ENCODE measurements at regions not wholly inside any gene's neighbourhood (a gene's known extent, or its start where the extent isn't known, plus 50 kb on each side); places are given as distances from the start of the nearest gene placed in this dataset.

GRCh38 chr5:39740404-39740803 is 315.6 kb upstream of the DAB2 start:
- Histone ChIP-seq H3K36me3 (no peaks in the 10 kb centered on the region), H3K4me1 (no peaks in the 10 kb centered on the region), H3K4me3 (no peak overlapping the region), H3K27me3 (no peaks in the 10 kb centered on the region), H3K9me3 (no peaks in the 10 kb centered on the region), H3K27ac (no peak overlapping the region)
- 96% methylated on average over 15 of the region's 15 CpGs for WGBS
- TF ChIP-seq CTCF (IDR thresholded peaks at IDR 0.05) (no peak), EP300 (IDR thresholded peaks at IDR 0.05) (no peak), POLR2A (IDR thresholded peaks at IDR 0.05) (no peak), POLR2AphosphoS5 (IDR thresholded peaks at IDR 0.05) (no peak)
- no peak for DNase-seq (ENCODE audit: low spot score in 2 of 2)

GRCh38 chr5:39732166-39732565 is 307.4 kb upstream of the DAB2 start:
- no peak for DNase-seq (ENCODE audit: low spot score in 2 of 2)
- H3K27me3 ChIP-seq: no peaks in the 10 kb centered on the region
- no peaks in the 10 kb centered on the region for H3K4me1 ChIP-seq
- H3K4me3 ChIP-seq: no peak overlapping the region
- no peaks in the 10 kb centered on the region for H3K9me3 ChIP-seq
- TF ChIP-seq POLR2AphosphoS5 (IDR thresholded peaks at IDR 0.05): no peak
- TF ChIP-seq POLR2A (IDR thresholded peaks at IDR 0.05): no peak
- TF ChIP-seq EP300 (IDR thresholded peaks at IDR 0.05): no peak
- WGBS: 72% methylated on average over 5 of the region's 5 CpGs
- no peak overlapping the region for H3K27ac ChIP-seq
- H3K36me3 ChIP-seq: no peaks in the 10 kb centered on the region

- no peaks in the 10 kb centered on the region for H3K9me3 ChIP-seq
- no peaks in the 10 kb centered on the region for H3K4me1 ChIP-seq
- no peaks in the 10 kb centered on the region for H3K27me3 ChIP-seq
- H3K36me3 ChIP-seq: no peaks in the 10 kb centered on the region
- TF ChIP-seq CTCF (IDR thresholded peaks at IDR 0.05): no peak
- no peak for DNase-seq (ENCODE audit: low spot score in 2 of 2)
- H3K27ac ChIP-seq: no peak overlapping the region
- WGBS: 84% methylated on average over 1 of the region's 1 CpG
- no peak overlapping the region for H3K4me3 ChIP-seq
These were observed 305.9 kb upstream of the DAB2 start for GRCh38 chr5:39730699-39731098.

- Histone ChIP-seq H3K4me3 (no peak overlapping the region), H3K27ac (no peak overlapping the region), H3K36me3 (no peaks in the 10 kb centered on the region), H3K9me3 (no peaks in the 10 kb centered on the region), H3K27me3 (no peaks in the 10 kb centered on the region), H3K4me1 (no peaks in the 10 kb centered on the region)
- DNase-seq (ENCODE audit: low spot score in 2 of 2): no peak
- no peak for TF ChIP-seq CTCF (IDR thresholded peaks at IDR 0.05)
- TF ChIP-seq EP300 (IDR thresholded peaks at IDR 0.05): no peak
- TF ChIP-seq POLR2AphosphoS5 (IDR thresholded peaks at IDR 0.05): no peak
- TF ChIP-seq POLR2A (IDR thresholded peaks at IDR 0.05): no peak
- 87% methylated on average over 2 of the region's 2 CpGs for WGBS
These were observed 305.2 kb upstream of the DAB2 start for GRCh38 chr5:39730006-39730405.

- no peak for DNase-seq (ENCODE audit: low spot score in 2 of 2)
- H3K27ac ChIP-seq: no peak overlapping the region
- H3K4me1 ChIP-seq: no peaks in the 10 kb centered on the region
- WGBS: 98% methylated on average over 1 of the region's 1 CpG
- TF ChIP-seq CTCF (IDR thresholded peaks at IDR 0.05) (no peak), POLR2A (IDR thresholded peaks at IDR 0.05) (no peak), POLR2AphosphoS5 (IDR thresholded peaks at IDR 0.05) (no peak), EP300 (IDR thresholded peaks at IDR 0.05) (no peak)
- H3K4me3 ChIP-seq: no peak overlapping the region
- no peaks in the 10 kb centered on the region for H3K27me3 ChIP-seq
- H3K9me3 ChIP-seq: no peaks in the 10 kb centered on the region
- H3K36me3 ChIP-seq: no peaks in the 10 kb centered on the region
These were observed 301.7 kb upstream of the DAB2 start for GRCh38 chr5:39726467-39726866.

GRCh38 chr5:39721394-39721793 is 296.6 kb upstream of the DAB2 start:
- Histone ChIP-seq H3K4me3 (no peak overlapping the region), H3K4me1 (peaks cover under 1% of the 10 kb centered on the region), H3K27ac (no peak overlapping the region), H3K36me3 (no peaks in the 10 kb centered on the region), H3K27me3 (no peaks in the 10 kb centered on the region), H3K9me3 (no peaks in the 10 kb centered on the region)
- WGBS: 94% methylated on average over 18 of the region's 30 CpGs
- TF ChIP-seq POLR2AphosphoS5 (IDR thresholded peaks at IDR 0.05): no peak
- no peak for TF ChIP-seq EP300 (IDR thresholded peaks at IDR 0.05)
- no peak for TF ChIP-seq POLR2A (IDR thresholded peaks at IDR 0.05)
- TF ChIP-seq CTCF (IDR thresholded peaks at IDR 0.05): no peak
- DNase-seq (ENCODE audit: low spot score in 2 of 2): no peak
